ENCODE measurements at regions not wholly inside any gene's neighbourhood (a gene's known extent, or its start where the extent isn't known, plus 50 kb on each side); places are given as distances from the start of the nearest gene placed in this dataset.

- no peak for TF ChIP-seq POLR2A (IDR thresholded peaks at IDR 0.05; ENCODE audit: control extremely low read depth in 1 of 2, low read depth in 2 of 2, low read length in 2 of 2)
- no peak for TF ChIP-seq EZH2 (IDR thresholded peaks at IDR 0.05; ENCODE audit: low read depth, low read length, severe bottlenecking)
- TF ChIP-seq CTCF (IDR thresholded peaks at IDR 0.05; ENCODE audit: control extremely low read depth in 1 of 3, insufficient read depth in 1 of 3, low read depth in 1 of 3, low read length in 3 of 3) = no peak
- TF ChIP-seq KDM1A (IDR thresholded peaks at IDR 0.05; ENCODE audit: borderline replicate concordance, low read length) = no peak
- no peak for TF ChIP-seq CEBPB (IDR thresholded peaks at IDR 0.05; ENCODE audit: low read depth, low read length)
- TF ChIP-seq CHD2 (IDR thresholded peaks at IDR 0.05; ENCODE audit: low read length) = no peak
- TF ChIP-seq SP1 (IDR thresholded peaks at IDR 0.05; ENCODE audit: low read depth, low read length) = no peak
- TF ChIP-seq RFX5 (IDR thresholded peaks at IDR 0.05; ENCODE audit: borderline replicate concordance, low read depth, low read length) = no peak
- TF ChIP-seq GTF2F1 (IDR thresholded peaks at IDR 0.05; ENCODE audit: borderline replicate concordance, low read depth, low read length) = no peak
- TF ChIP-seq SIX5 (IDR thresholded peaks at IDR 0.05; ENCODE audit: low read depth, low read length) = no peak
- TF ChIP-seq RNF2 (IDR thresholded peaks at IDR 0.05; ENCODE audit: borderline replicate concordance, low read depth, low read length, missing control alignments, poor library complexity, severe bottlenecking) = no peak
- TF ChIP-seq NANOG (IDR thresholded peaks at IDR 0.05; ENCODE audit: insufficient read depth, low read depth, low read length, poor library complexity, severe bottlenecking) = no peak
- TF ChIP-seq CBX5 (IDR thresholded peaks at IDR 0.05; ENCODE audit: low read depth, low read length) = no peak
- no peak for TF ChIP-seq POLR2AphosphoS5 (IDR thresholded peaks at IDR 0.05; ENCODE audit: low read depth, low read length)
Observed at GRCh38 chr1:55490547-55490946, 275.4 kb upstream of the USP24 start.
